ENCODE measurements at regions not wholly inside any gene's neighbourhood (a gene's known extent, or its start where the extent isn't known, plus 50 kb on each side); places are given as distances from the start of the nearest gene placed in this dataset.

DNA sequence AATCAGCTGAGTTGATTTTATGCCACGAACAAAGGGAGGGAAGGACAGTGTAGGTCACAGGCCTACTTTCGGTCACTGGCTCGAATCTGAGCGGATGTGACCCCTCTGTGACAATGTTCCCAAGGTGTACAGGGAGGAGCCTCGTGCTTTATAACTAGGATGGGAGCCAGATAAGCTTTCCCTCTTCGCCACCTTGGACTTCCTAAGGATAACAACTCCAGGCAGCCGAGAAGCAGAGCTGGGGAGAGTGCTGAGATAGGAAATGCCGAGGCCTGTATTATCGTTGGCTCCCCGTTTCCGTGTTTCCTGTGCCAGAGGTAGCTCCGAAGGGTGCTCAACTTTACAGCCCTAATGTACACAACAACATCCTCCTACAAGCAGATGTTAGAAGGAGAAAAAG lies 217.8 kb upstream of the IRX3 start:
- H3K9me3 ChIP-seq, result no peaks in the 10 kb centered on the region
- no peaks in the 10 kb centered on the region for H3K36me3 ChIP-seq
- intact Hi-C loops (cut with DNase I; ENCODE audit: low total_unique reads), result no loop called here
- H3K4me1 ChIP-seq, result no peaks in the 10 kb centered on the region
- DNase-seq, result peak in 1 of 2 donors; percentile 35
- no peak for TF ChIP-seq POLR2A (IDR thresholded peaks at IDR 0.05)
- TF ChIP-seq, protein P1, sequence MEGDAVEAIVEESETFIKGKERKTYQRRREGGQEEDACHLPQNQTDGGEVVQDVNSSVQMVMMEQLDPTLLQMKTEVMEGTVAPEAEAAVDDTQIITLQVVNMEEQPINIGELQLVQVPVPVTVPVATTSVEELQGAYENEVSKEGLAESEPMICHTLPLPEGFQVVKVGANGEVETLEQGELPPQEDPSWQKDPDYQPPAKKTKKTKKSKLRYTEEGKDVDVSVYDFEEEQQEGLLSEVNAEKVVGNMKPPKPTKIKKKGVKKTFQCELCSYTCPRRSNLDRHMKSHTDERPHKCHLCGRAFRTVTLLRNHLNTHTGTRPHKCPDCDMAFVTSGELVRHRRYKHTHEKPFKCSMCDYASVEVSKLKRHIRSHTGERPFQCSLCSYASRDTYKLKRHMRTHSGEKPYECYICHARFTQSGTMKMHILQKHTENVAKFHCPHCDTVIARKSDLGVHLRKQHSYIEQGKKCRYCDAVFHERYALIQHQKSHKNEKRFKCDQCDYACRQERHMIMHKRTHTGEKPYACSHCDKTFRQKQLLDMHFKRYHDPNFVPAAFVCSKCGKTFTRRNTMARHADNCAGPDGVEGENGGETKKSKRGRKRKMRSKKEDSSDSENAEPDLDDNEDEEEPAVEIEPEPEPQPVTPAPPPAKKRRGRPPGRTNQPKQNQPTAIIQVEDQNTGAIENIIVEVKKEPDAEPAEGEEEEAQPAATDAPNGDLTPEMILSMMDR (IDR thresholded peaks at IDR 0.05), result no peak
- peaks cover 0 to 5% of the 10 kb centered on the region in 2 donors for H3K27me3 ChIP-seq
- H3K27ac ChIP-seq, result no peak overlapping the region
- no peak overlapping the region for H3K4me3 ChIP-seq

DNA sequence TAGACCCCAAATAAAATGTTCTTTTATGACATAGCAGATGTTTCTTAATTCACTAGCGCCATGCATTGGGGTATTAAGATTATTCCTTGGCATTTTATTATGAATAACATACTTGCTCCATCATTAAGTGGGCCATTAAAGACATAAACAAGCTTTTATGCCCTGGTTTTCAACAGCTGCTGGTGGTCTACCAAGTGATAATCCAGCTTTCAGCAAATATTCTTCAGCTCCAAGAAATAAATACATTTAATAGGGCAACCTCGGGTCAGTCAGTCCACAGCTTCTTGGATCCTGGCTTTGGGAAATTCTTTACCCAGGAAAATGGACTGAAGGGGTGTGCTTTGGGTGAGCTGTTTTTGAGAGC lies 217.3 kb upstream of the IRX3 start:
- peak overlapping the region in 1 of 2 donors; percentile 37 for H3K27ac ChIP-seq
- intact Hi-C loops (cut with DNase I; ENCODE audit: low total_unique reads), result no loop called here

DNA sequence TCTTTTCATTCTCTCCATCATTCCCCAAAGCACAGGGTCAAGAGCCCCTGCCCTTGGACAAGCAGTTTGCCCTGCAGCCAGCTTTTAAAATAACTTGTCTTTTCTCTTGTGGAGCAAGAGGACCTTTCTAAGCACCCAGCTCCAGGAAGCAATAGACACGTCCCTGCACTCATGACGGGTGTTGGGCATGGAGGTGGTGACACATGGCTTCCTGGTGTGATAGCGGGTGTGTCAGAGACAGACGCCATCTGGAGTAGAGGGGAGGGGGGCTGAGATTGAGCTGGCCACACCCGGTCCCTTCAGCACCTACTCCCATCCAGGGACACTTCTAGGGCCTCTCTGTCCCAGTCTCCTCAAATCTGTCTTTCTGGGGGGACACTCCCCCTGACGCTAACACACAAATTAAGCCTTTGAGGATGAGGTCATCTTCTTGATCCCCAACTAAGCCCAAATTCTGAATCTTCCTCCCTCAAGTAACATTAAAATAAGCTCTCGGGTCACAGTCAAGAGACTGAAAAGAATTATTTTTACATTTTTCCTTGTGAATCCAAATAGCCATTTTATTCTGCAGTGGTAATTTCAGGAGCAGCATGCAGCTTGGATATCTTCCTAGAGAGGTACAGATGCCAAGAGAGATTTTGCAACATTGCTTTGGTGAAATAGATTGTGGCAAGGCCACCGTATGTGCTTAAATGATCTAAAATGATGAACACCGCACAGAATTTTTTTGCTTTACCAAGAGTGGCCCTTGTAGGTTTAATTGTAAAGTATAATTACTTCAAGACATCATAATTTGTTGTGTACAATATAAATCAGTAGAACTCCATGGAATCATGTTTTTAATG lies 216.6 kb upstream of the IRX3 start:
- H3K4me3 ChIP-seq, result no peak overlapping the region
- peak overlapping the region in 1 of 2 donors; percentile 37 for H3K27ac ChIP-seq
- H3K4me1 ChIP-seq, result no peaks in the 10 kb centered on the region
- intact Hi-C loops (cut with DNase I; ENCODE audit: low total_unique reads), result no loop called here
- H3K36me3 ChIP-seq, result no peaks in the 10 kb centered on the region
- no peak for DNase-seq
- H3K9me3 ChIP-seq, result no peaks in the 10 kb centered on the region
- no peak for TF ChIP-seq POLR2A (IDR thresholded peaks at IDR 0.05)
- TF ChIP-seq, protein P1 (IDR thresholded peaks at IDR 0.05), result no peak
- H3K27me3 ChIP-seq, result peaks cover 0 to 5% of the 10 kb centered on the region in 2 donors

More for the DNA sequence above, 217.3 kb upstream of the IRX3 start:
- H3K4me1 ChIP-seq, result no peaks in the 10 kb centered on the region
- H3K9me3 ChIP-seq, result no peaks in the 10 kb centered on the region
- no peak for TF ChIP-seq POLR2A (IDR thresholded peaks at IDR 0.05)
- TF ChIP-seq, protein P1 (IDR thresholded peaks at IDR 0.05), result no peak
- no peak overlapping the region for H3K4me3 ChIP-seq
- no peak for DNase-seq
- H3K27me3 ChIP-seq, result peaks cover 0 to 5% of the 10 kb centered on the region in 2 donors
- no peaks in the 10 kb centered on the region for H3K36me3 ChIP-seq

DNA sequence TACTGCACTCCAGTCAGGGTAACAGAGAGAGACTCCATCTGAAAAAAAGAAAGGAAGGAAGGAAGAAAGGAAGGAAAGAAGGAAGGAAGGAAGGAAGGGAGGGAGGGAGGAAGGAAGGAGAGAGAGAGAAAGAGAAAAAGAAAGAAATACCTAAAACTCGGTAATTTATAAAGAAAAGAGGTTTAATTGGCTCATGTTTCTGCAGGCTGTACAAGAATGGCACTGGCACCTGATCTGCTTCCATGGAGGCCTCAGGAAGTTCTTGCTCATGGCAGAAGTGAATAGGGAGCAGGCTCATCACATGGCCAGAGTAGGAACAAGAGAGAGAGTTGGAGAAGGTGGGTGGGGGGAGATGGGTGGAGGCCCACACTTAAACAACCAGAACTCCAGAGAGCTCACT lies 215.2 kb upstream of the IRX3 start:
- Histone ChIP-seq H3K4me1 (no peaks in the 10 kb centered on the region), H3K4me3 (no peak overlapping the region), H3K36me3 (no peaks in the 10 kb centered on the region), H3K27ac (no peak overlapping the region), H3K9me3 (no peaks in the 10 kb centered on the region), H3K27me3 (peaks cover 0 to 5% of the 10 kb centered on the region in 2 donors)
- intact Hi-C loops (cut with DNase I; ENCODE audit: low total_unique reads), result no loop called here
- TF ChIP-seq, protein P1 (IDR thresholded peaks at IDR 0.05), result no peak
- no peak for DNase-seq

GRCh38 chr16:54493594-54493993 lies 207.0 kb upstream of the IRX3 start:
- Histone ChIP-seq H3K4me1 (no peaks in the 10 kb centered on the region), H3K27me3 (no peaks in the 10 kb centered on the region), H3K9me3 (no peaks in the 10 kb centered on the region), H3K4me3 (no peak overlapping the region), H3K27ac (no peak overlapping the region), H3K36me3 (no peaks in the 10 kb centered on the region)
- DNase-seq, result no peak
- intact Hi-C loops (cut with DNase I; ENCODE audit: low total_unique reads), result no loop called here
- TF ChIP-seq, protein P1 (IDR thresholded peaks at IDR 0.05), result no peak
- TF ChIP-seq POLR2A (IDR thresholded peaks at IDR 0.05), result no peak
